ENCODE measurements at regions not wholly inside any gene's neighbourhood (a gene's known extent, or its start where the extent isn't known, plus 50 kb on each side); places are given as distances from the start of the nearest gene placed in this dataset.

DNA sequence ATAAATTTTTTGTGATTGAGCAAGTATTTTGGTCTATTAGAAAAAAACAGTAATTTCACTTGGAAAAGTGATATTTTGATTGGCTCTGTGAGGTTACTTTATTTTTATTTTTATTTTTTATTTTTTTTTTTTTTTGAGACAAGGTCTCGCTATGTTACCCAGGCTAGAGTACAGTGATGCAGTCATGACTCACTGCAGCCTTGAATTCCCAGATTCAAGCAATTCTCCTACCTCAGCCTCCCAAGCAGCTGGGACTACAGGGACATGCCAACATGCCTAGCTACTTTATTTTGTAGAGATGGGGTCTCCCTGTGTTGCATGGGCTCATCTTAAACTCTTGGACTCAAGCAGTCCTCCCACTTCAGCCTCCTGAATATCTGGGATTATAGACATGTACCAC, 60.9 kb upstream of the MGAT5 start:
- Histone ChIP-seq H3K36me3 (ENCODE audit: control insufficient read depth, insufficient read depth, low read length) (peaks cover 1% of the 10 kb centered on the region), H3K4me3 (replicated peaks; ENCODE audit: low read depth, low read length) (no peak overlapping the region), H3K27me3 (replicated peaks; ENCODE audit: control insufficient read depth, insufficient read depth, low read length) (no peaks in the 10 kb centered on the region)
- TF ChIP-seq, protein P1, sequence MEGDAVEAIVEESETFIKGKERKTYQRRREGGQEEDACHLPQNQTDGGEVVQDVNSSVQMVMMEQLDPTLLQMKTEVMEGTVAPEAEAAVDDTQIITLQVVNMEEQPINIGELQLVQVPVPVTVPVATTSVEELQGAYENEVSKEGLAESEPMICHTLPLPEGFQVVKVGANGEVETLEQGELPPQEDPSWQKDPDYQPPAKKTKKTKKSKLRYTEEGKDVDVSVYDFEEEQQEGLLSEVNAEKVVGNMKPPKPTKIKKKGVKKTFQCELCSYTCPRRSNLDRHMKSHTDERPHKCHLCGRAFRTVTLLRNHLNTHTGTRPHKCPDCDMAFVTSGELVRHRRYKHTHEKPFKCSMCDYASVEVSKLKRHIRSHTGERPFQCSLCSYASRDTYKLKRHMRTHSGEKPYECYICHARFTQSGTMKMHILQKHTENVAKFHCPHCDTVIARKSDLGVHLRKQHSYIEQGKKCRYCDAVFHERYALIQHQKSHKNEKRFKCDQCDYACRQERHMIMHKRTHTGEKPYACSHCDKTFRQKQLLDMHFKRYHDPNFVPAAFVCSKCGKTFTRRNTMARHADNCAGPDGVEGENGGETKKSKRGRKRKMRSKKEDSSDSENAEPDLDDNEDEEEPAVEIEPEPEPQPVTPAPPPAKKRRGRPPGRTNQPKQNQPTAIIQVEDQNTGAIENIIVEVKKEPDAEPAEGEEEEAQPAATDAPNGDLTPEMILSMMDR (IDR thresholded peaks at IDR 0.05; ENCODE audit: insufficient read depth, low read length, poor library complexity, severe bottlenecking), result no peak
- no peak for DNase-seq (ENCODE audit: extremely low read depth, insufficient read length)

DNA sequence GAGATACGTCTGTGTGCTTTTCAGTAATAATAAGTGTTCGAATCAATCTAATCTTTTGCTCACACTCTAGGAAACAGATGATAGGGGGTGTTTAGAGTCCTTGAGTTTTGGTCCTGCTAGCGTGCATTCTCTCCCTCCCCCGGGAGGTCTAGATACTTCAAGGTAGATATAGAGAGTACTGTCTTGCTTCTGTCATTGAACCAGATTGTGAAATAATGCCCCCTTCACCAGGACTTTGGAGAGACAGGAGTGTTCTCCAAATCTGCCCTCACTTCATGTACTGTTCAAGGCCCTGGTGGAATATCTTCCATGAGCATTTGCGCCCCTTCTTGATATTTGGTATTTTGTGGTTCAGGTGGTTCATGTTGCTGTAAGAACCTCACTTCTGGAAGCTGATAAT, 59.4 kb upstream of the MGAT5 start:
- H3K4me3 ChIP-seq (replicated peaks; ENCODE audit: low read depth, low read length), result no peak overlapping the region
- peaks cover 1% of the 10 kb centered on the region for H3K36me3 ChIP-seq (ENCODE audit: control insufficient read depth, insufficient read depth, low read length)
- no peaks in the 10 kb centered on the region for H3K27me3 ChIP-seq (replicated peaks; ENCODE audit: control insufficient read depth, insufficient read depth, low read length)
- DNase-seq (ENCODE audit: extremely low read depth, insufficient read length), result no peak
- TF ChIP-seq, protein P1 (IDR thresholded peaks at IDR 0.05; ENCODE audit: insufficient read depth, low read length, poor library complexity, severe bottlenecking), result no peak

DNA sequence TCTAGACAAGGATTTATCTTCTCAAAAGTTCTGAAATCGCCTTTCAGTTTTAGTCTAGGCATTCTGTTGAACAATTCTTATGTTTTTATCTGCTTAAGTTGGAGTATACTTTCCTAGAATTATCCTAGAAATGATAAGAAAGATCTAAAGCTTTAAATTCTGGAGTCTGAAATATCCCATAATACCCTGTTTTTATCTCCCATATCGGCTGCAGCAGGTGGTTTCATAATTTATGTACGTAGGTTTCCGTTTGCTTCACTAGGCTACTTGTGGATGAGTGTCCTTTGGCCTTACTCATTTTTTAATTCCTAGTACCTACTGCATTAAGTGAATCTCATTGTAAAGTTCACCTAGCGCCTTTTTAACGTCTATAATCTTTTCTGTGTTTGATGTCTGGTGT, 58.5 kb upstream of the MGAT5 start:
- no peak for DNase-seq (ENCODE audit: extremely low read depth, insufficient read length)
- H3K4me3 ChIP-seq (replicated peaks; ENCODE audit: low read depth, low read length), result no peak overlapping the region
- H3K27me3 ChIP-seq (replicated peaks; ENCODE audit: control insufficient read depth, insufficient read depth, low read length), result no peaks in the 10 kb centered on the region
- TF ChIP-seq, protein P1 (IDR thresholded peaks at IDR 0.05; ENCODE audit: insufficient read depth, low read length, poor library complexity, severe bottlenecking), result no peak
- H3K36me3 ChIP-seq (ENCODE audit: control insufficient read depth, insufficient read depth, low read length), result peaks cover 1% of the 10 kb centered on the region

DNA sequence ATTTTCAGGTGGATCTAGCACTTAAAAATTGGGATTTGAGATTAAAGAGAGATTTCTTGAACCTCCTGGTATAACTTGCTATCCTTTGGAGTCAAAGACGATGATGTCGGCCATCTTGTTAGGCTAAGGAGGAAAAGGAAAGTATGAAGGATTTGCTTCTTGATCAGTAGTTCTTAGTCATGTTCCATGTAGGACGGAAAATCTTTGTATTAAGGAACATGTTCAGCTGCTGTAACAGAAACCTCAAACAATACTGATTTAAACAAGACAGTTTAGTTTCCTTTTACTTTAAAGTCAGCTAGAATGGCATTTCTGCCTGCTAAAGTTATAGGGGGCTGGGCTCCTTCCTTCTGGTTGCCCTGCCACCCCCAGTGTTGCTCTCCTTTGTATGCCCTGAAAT, 56.4 kb upstream of the MGAT5 start:
- H3K4me3 ChIP-seq (replicated peaks; ENCODE audit: low read depth, low read length), result no peak overlapping the region
- H3K36me3 ChIP-seq (ENCODE audit: control insufficient read depth, insufficient read depth, low read length), result no peaks in the 10 kb centered on the region; the same call in 1 of the 2 replicates
- TF ChIP-seq, protein P1 (IDR thresholded peaks at IDR 0.05; ENCODE audit: insufficient read depth, low read length, poor library complexity, severe bottlenecking), result no peak
- DNase-seq (ENCODE audit: extremely low read depth, insufficient read length), result no peak
- no peaks in the 10 kb centered on the region for H3K27me3 ChIP-seq (replicated peaks; ENCODE audit: control insufficient read depth, insufficient read depth, low read length)

DNA sequence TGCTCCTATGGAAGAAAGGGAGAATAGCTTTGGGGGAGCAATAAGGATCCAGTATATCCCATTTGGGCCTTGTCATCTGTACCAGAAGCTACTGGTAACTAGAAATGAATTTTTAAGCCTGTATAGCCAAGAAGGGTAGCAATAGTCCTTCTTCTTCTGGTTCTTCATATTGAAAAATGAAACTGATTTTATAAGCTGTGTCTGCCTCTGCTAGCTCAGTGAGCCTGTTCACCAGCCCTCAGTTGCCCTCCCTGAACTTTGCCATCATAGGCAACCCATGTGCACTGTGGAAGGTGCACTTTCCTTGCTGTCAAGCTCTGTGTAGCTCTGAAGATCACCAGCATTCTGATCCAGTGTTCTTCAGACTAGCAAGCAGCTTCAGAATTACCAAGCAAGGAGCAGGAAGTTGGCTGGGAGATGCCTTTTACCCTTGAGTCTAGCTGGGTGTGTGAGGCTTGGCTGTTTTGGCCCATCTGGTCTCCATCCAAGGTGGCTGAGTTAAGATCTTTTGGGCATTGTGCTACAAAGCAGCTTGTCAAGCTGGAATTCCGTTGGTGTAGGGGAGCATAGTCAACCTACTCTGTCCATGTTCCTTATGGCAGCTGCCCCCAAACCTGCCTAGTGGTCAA, 55.8 kb upstream of the MGAT5 start:
- H3K27me3 ChIP-seq (replicated peaks; ENCODE audit: control insufficient read depth, insufficient read depth, low read length), result no peaks in the 10 kb centered on the region
- no peak for DNase-seq (ENCODE audit: extremely low read depth, insufficient read length)
- H3K36me3 ChIP-seq (ENCODE audit: control insufficient read depth, insufficient read depth, low read length), result no peaks in the 10 kb centered on the region; the same call in 1 of the 2 replicates
- TF ChIP-seq, protein P1 (IDR thresholded peaks at IDR 0.05; ENCODE audit: insufficient read depth, low read length, poor library complexity, severe bottlenecking), result no peak
- H3K4me3 ChIP-seq (replicated peaks; ENCODE audit: low read depth, low read length), result no peak overlapping the region

DNA sequence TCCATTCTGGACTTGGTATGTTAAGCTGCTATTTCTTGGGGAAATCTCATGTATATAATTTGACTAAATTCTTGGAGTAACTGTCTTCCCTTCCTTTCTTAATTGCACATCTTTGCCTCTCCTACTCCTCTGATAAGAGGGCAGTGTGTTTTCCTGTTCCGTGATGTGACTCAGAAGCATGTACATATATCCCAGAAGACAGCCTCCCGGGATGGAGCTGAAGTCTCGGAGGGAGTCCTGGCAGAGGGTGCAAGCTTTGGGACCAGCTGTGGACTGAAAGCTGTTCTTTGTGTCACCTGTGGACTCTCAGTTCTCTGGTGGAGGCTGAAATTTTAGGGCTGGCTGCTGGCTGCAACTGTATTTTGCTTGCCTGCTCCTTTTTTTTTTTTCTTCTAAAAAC, 54.7 kb upstream of the MGAT5 start:
- H3K27me3 ChIP-seq (replicated peaks; ENCODE audit: control insufficient read depth, insufficient read depth, low read length), result no peaks in the 10 kb centered on the region
- H3K36me3 ChIP-seq (ENCODE audit: control insufficient read depth, insufficient read depth, low read length), result no peaks in the 10 kb centered on the region; the same call in 1 of the 2 replicates
- H3K4me3 ChIP-seq (replicated peaks; ENCODE audit: low read depth, low read length), result no peak overlapping the region
- TF ChIP-seq, protein P1 (IDR thresholded peaks at IDR 0.05; ENCODE audit: insufficient read depth, low read length, poor library complexity, severe bottlenecking), result no peak
- DNase-seq (ENCODE audit: extremely low read depth, insufficient read length), result no peak
